Neural progenitor cell (in vitro differentiated cells): ENCODE measurements at regions not wholly inside any gene's neighbourhood (a gene's known extent, or its start where the extent isn't known, plus 50 kb on each side); places are given as distances from the start of the nearest gene placed in this dataset.
A peak's percentile ranks its signal among the peaks of the same experiment; 100 is the strongest.
"Not testable (repeated sequence)": the region's sequence is repeated elsewhere in the genome, so short reads cannot be mapped to it uniquely, and the experiment has no call there.

Source experiments
- DNase-seq: peaks from one replicate; pipeline ENCODE4 v3.0.0-alpha.2; 2016; ENCODE audit warnings: low spot score
- H2AFZ ChIP-seq: fragments of 200-600 bp; sonication (generic); replicated peaks from 2 replicates; pipeline ENCODE4 v1.6.1; 2016; ENCODE audit warnings: antibody characterized with exemption
- H3F3A ChIP-seq: fragments of 200-600 bp; sonication (generic); 2 replicates; pipeline ENCODE4 v1.6.1; 2016; ENCODE audit warnings: antibody characterized with exemption, low read depth
- H3K27ac ChIP-seq: fragments of 200-600 bp; sonication (generic); 2 replicates; pipeline ENCODE4 v1.5.1; 2016; ENCODE audit warnings: mild to moderate bottlenecking
- H3K27me3 ChIP-seq: fragments of 200-600 bp; sonication (generic); 2 replicates; pipeline ENCODE4 v1.6.1; 2016; ENCODE audit warnings: mild to moderate bottlenecking, moderate library complexity
- H3K36me3 ChIP-seq: fragments of 200-600 bp; sonication (generic); 2 replicates; pipeline ENCODE4 v1.5.1; 2016
- H3K4me1 ChIP-seq: fragments of 200-600 bp; sonication (generic); 2 replicates; pipeline ENCODE4 v1.6.1; 2016; ENCODE audit warnings: mixed run types
- H3K4me2 ChIP-seq: fragments of 200-600 bp; sonication (generic); 2 replicates; pipeline ENCODE4 v1.6.1; 2016
- H3K4me3 ChIP-seq: fragments of 200-600 bp; sonication (generic); 2 replicates; pipeline ENCODE4 v1.5.1; 2016
- H3K79me2 ChIP-seq: fragments of 200-600 bp; sonication (generic); 2 replicates; pipeline ENCODE4 v1.6.1; 2016; ENCODE audit warnings: low read depth
- H3K9ac ChIP-seq: fragments of 200-600 bp; sonication (generic); 2 replicates; pipeline ENCODE4 v1.6.1; 2016
- H3K9me3 ChIP-seq: fragments of 200-600 bp; sonication (generic); 2 replicates; pipeline ENCODE4 v1.5.1; 2016; ENCODE audit warnings: low read depth
- H4K20me1 ChIP-seq: fragments of 200-600 bp; sonication (generic); 2 replicates; pipeline ENCODE4 v1.6.1; 2016; ENCODE audit warnings: low read depth
- H3K27ac Mint-ChIP-seq: 3 replicates; pipeline ENCODE4 v1.8.0; 2021; ENCODE audit warnings: mixed read lengths
- H3K27me3 Mint-ChIP-seq: 2 replicates; pipeline ENCODE4 v1.8.0; 2022; ENCODE audit warnings: low read depth, mild to moderate bottlenecking, inconsistent platforms, moderate library complexity, mixed read lengths; ENCODE audit not compliant: insufficient read depth
- H3K36me3 Mint-ChIP-seq: 3 replicates; pipeline ENCODE4 v1.8.0; 2021; ENCODE audit warnings: mixed read lengths
- H3K4me1 Mint-ChIP-seq: 3 replicates; pipeline ENCODE4 v1.8.0; 2021; ENCODE audit warnings: mixed read lengths
- H3K4me3 Mint-ChIP-seq: 3 replicates; pipeline ENCODE4 v1.8.0; 2021; ENCODE audit warnings: mild to moderate bottlenecking, moderate library complexity, mixed read lengths
- H3K9me3 Mint-ChIP-seq: 3 replicates; pipeline ENCODE4 v1.8.0; 2020; ENCODE audit warnings: mixed read lengths
- CTCF ChIP-seq: fragments of 200-600 bp; sonication (generic); IDR thresholded peaks from 2 replicates; pipeline ENCODE4 v1.5.1; 2017; ENCODE audit warnings: antibody characterized with exemption, mild to moderate bottlenecking
- EZH2 ChIP-seq: fragments of 200-600 bp; sonication (generic); IDR thresholded peaks from 2 replicates; pipeline ENCODE4 v1.6.1; 2017; ENCODE audit warnings: antibody characterized with exemption, mild to moderate bottlenecking, moderate library complexity
- EZH2phosphoT487 ChIP-seq: fragments of 200-600 bp; sonication (generic); IDR thresholded peaks from 2 replicates; pipeline ENCODE4 v1.6.1; 2017; ENCODE audit warnings: antibody characterized with exemption

- TF ChIP-seq EZH2, result no peak
These were observed 183.3 kb upstream of the LMO3 start for GRCh38 chr12:16789204-16789790.

GRCh38 chr12:16788506-16789203 lies 182.7 kb upstream of the LMO3 start:
- Mint-ChIP-seq H3K27me3 (peaks cover 2% of the 10 kb centered on the region), H3K27ac (no peak overlapping the region), H3K4me1 (peaks cover 38% of the 10 kb centered on the region), H3K9me3 (no peaks in the 10 kb centered on the region), H3K4me3 (no peak overlapping the region), H3K36me3 (no peaks in the 10 kb centered on the region)
- Histone ChIP-seq H3K9me3 (no peaks in the 10 kb centered on the region), H3K9ac (no peak overlapping the region), H3F3A (no peaks in the 10 kb centered on the region), H3K36me3 (no peaks in the 10 kb centered on the region), H3K79me2 (no peaks in the 10 kb centered on the region), H3K4me1 (peaks cover 22% of the 10 kb centered on the region), H3K4me3 (no peak overlapping the region), H2AFZ (no peak overlapping the region), H3K4me2 (no peak overlapping the region), H4K20me1 (no peaks in the 10 kb centered on the region), H3K27me3 (no peaks in the 10 kb centered on the region), H3K27ac (no peak overlapping the region)
- no peak for DNase-seq
- TF ChIP-seq CTCF, result no peak
- no peak for TF ChIP-seq EZH2
- no peak for TF ChIP-seq EZH2phosphoT487

More at GRCh38 chr12:16789204-16789790, 183.3 kb upstream of the LMO3 start:
- Histone ChIP-seq H3K9me3 (no peaks in the 10 kb centered on the region), H2AFZ (no peak overlapping the region), H3K4me1 (peaks cover 22% of the 10 kb centered on the region), H3K9ac (no peak overlapping the region), H3K4me2 (no peak overlapping the region), H3F3A (no peaks in the 10 kb centered on the region), H3K4me3 (no peak overlapping the region), H3K79me2 (no peaks in the 10 kb centered on the region), H4K20me1 (no peaks in the 10 kb centered on the region), H3K27ac (no peak overlapping the region), H3K27me3 (no peaks in the 10 kb centered on the region), H3K36me3 (no peaks in the 10 kb centered on the region)
- peak; percentile 31 for DNase-seq
- peaks cover 38% of the 10 kb centered on the region for H3K4me1 Mint-ChIP-seq
- H3K9me3 Mint-ChIP-seq, result no peaks in the 10 kb centered on the region
- no peak overlapping the region for H3K27ac Mint-ChIP-seq
- H3K27me3 Mint-ChIP-seq, result peaks cover 2% of the 10 kb centered on the region
- H3K36me3 Mint-ChIP-seq, result no peaks in the 10 kb centered on the region
- no peak overlapping the region for H3K4me3 Mint-ChIP-seq

- Histone ChIP-seq H4K20me1 (no peaks in the 10 kb centered on the region), H3K36me3 (no peaks in the 10 kb centered on the region), H3K4me3 (no peak overlapping the region), H3K4me2 (no peak overlapping the region), H2AFZ (no peak overlapping the region), H3F3A (no peaks in the 10 kb centered on the region), H3K9me3 (no peaks in the 10 kb centered on the region), H3K79me2 (no peaks in the 10 kb centered on the region), H3K9ac (no peak overlapping the region), H3K4me1 (peaks cover 22% of the 10 kb centered on the region), H3K27me3 (no peaks in the 10 kb centered on the region), H3K27ac (no peak overlapping the region)
- Mint-ChIP-seq H3K9me3 (no peaks in the 10 kb centered on the region), H3K27me3 (no peaks in the 10 kb centered on the region), H3K36me3 (no peaks in the 10 kb centered on the region), H3K4me3 (no peak overlapping the region), H3K27ac (no peak overlapping the region), H3K4me1 (peaks cover 38% of the 10 kb centered on the region)
- no peak for DNase-seq
- TF ChIP-seq EZH2 (no peak), EZH2phosphoT487 (no peak), CTCF (no peak)
These were observed 180.0 kb upstream of the LMO3 start for GRCh38 chr12:16785953-16786352.

- no peak overlapping the region for H3K4me3 Mint-ChIP-seq
- H3K36me3 ChIP-seq, result no peaks in the 10 kb centered on the region
- H3K4me2 ChIP-seq, result no peak overlapping the region
- no peaks in the 10 kb centered on the region for H3K79me2 ChIP-seq
- H3K9me3 ChIP-seq, result no peaks in the 10 kb centered on the region
- peak overlapping the region; percentile 31 for H3K27ac ChIP-seq
- H3K27ac Mint-ChIP-seq, result no peak overlapping the region
- DNase-seq, result no peak
- no peaks in the 10 kb centered on the region for H3K36me3 Mint-ChIP-seq
- no peaks in the 10 kb centered on the region for H4K20me1 ChIP-seq
- peaks cover 38% of the 10 kb centered on the region for H3K4me1 Mint-ChIP-seq
- H3K4me3 ChIP-seq, result no peak overlapping the region
- H3K27me3 Mint-ChIP-seq, result no peaks in the 10 kb centered on the region
- H3K9me3 Mint-ChIP-seq, result no peaks in the 10 kb centered on the region
- no peak overlapping the region for H3K9ac ChIP-seq
- H3K4me1 ChIP-seq, result peaks cover 22% of the 10 kb centered on the region
- no peak overlapping the region for H2AFZ ChIP-seq
- no peaks in the 10 kb centered on the region for H3K27me3 ChIP-seq
- H3F3A ChIP-seq, result no peaks in the 10 kb centered on the region
- TF ChIP-seq EZH2 (no peak), CTCF (no peak)
These were observed 179.6 kb upstream of the LMO3 start for GRCh38 chr12:16785524-16785923.

- not testable (repeated sequence) for H3K27me3 ChIP-seq, H3K4me2 ChIP-seq, H3F3A ChIP-seq, H3K36me3 Mint-ChIP-seq, H4K20me1 ChIP-seq, H3K9ac ChIP-seq, H3K27ac ChIP-seq, DNase-seq, H3K79me2 ChIP-seq, H3K27me3 Mint-ChIP-seq, H2AFZ ChIP-seq, H3K27ac Mint-ChIP-seq, H3K4me3 Mint-ChIP-seq, H3K4me3 ChIP-seq, H3K36me3 ChIP-seq
- peaks cover 11% of the 10 kb centered on the region for H3K9me3 ChIP-seq
- Mint-ChIP-seq H3K9me3 (peaks cover 25% of the 10 kb centered on the region), H3K4me1 (peaks cover 15% of the 10 kb centered on the region)
- peaks cover 25% of the 10 kb centered on the region for H3K4me1 ChIP-seq
These were observed 163.2 kb upstream of the LMO3 start for GRCh38 chr12:16769129-16769528.
